ENCODE measurements at regions not wholly inside any gene's neighbourhood (a gene's known extent, or its start where the extent isn't known, plus 50 kb on each side); places are given as distances from the start of the nearest gene placed in this dataset.

DNA sequence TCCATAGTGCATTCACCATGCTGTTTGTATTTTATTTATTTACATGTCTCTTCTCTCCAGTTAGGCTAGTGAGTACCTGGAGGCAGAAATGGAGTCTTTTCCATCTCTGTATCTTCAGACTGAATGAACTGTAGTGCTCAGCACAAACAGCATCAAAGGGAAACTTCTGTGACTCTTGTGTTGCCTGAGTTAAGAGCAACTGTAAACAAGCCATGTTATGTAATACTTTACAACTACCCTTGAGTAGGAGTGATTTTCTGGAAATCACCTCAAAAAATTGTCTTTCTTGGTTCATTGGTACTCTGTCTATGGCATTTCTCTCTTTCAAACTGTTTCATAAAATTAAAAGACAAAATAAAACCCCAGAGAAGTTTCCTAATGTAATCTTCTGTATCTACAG is 258.3 kb downstream of the CGGBP1 start:
- no peak for TF ChIP-seq ZNF274 (IDR thresholded peaks at IDR 0.05; ENCODE audit: low read depth, low read length)
- TF ChIP-seq SUZ12 (IDR thresholded peaks at IDR 0.05; ENCODE audit: extremely low read depth, insufficient read depth, insufficient read length) = no peak
- TF ChIP-seq YY1 (IDR thresholded peaks at IDR 0.05; ENCODE audit: insufficient read depth, insufficient read length) = no peak

All from NT2/D1 (cell line).